GM21723 (cell line): ENCODE measurements at regions not wholly inside any gene's neighbourhood (a gene's known extent, or its start where the extent isn't known, plus 50 kb on each side); places are given as distances from the start of the nearest gene placed in this dataset.
"Not testable (repeated sequence)": the region's sequence is repeated elsewhere in the genome, so short reads cannot be mapped to it uniquely, and the experiment has no call there.

Source experiments
- ATAC-seq: cut with Tn5 transposase; IDR thresholded peaks from one replicate; pipeline ENCODE4 v1.9.1; 2021; ENCODE audit warnings: mild to moderate bottlenecking, moderate library complexity; ENCODE audit not compliant: unreplicated experiment

GRCh38 chr9:90464978-90465377 lies 177.6 kb downstream of the DIRAS2 start:
- no peak for ATAC-seq

- ATAC-seq: no peak
These were observed 176.2 kb downstream of the DIRAS2 start for GRCh38 chr9:90466441-90466840.

- ATAC-seq: no peak
These were observed 173.2 kb downstream of the DIRAS2 start for GRCh38 chr9:90469435-90469834.

- no peak for ATAC-seq
These were observed 172.7 kb downstream of the DIRAS2 start for GRCh38 chr9:90469865-90470387.

GRCh38 chr9:90476058-90476457 lies 166.6 kb downstream of the DIRAS2 start:
- ATAC-seq: no peak

- no peak for ATAC-seq
These were observed 165.1 kb downstream of the DIRAS2 start for GRCh38 chr9:90477535-90477934.

GRCh38 chr9:90478821-90479220 lies 163.8 kb downstream of the DIRAS2 start:
- no peak for ATAC-seq

GRCh38 chr9:90485028-90485427 lies 157.6 kb downstream of the DIRAS2 start:
- no peak for ATAC-seq

- ATAC-seq: no peak
These were observed 153.6 kb downstream of the DIRAS2 start for GRCh38 chr9:90489066-90489465.

- no peak for ATAC-seq
These were observed 142.9 kb downstream of the DIRAS2 start for GRCh38 chr9:90499761-90500160.

- ATAC-seq: no peak
These were observed 140.5 kb downstream of the DIRAS2 start for GRCh38 chr9:90502134-90502533.

GRCh38 chr9:90504486-90504885 lies 138.1 kb downstream of the DIRAS2 start:
- peak; percentile 73 for ATAC-seq

- no peak for ATAC-seq
These were observed 136.9 kb downstream of the DIRAS2 start for GRCh38 chr9:90505695-90506094.

- ATAC-seq: not testable (repeated sequence)
These were observed 136.2 kb downstream of the DIRAS2 start for GRCh38 chr9:90506402-90506801.

- no peak for ATAC-seq
These were observed 135.0 kb downstream of the DIRAS2 start for GRCh38 chr9:90507621-90508020.

- no peak for ATAC-seq
These were observed 133.7 kb downstream of the DIRAS2 start for GRCh38 chr9:90508940-90509339.

- no peak for ATAC-seq
These were observed 130.9 kb downstream of the DIRAS2 start for GRCh38 chr9:90511711-90512110.

- no peak for ATAC-seq
These were observed 127.7 kb downstream of the DIRAS2 start for GRCh38 chr9:90514877-90515276.

- ATAC-seq: peak; percentile 56
These were observed 127.1 kb downstream of the DIRAS2 start for GRCh38 chr9:90515510-90515909.

GRCh38 chr9:90517103-90517502 lies 125.5 kb downstream of the DIRAS2 start:
- no peak for ATAC-seq

- no peak for ATAC-seq
These were observed 120.6 kb downstream of the DIRAS2 start for GRCh38 chr9:90521811-90522570.

GRCh38 chr9:90523958-90524357 lies 118.7 kb downstream of the DIRAS2 start:
- no peak for ATAC-seq

- no peak for ATAC-seq
These were observed 116.2 kb downstream of the DIRAS2 start for GRCh38 chr9:90526386-90526785.
